HG03103 (cell line): ENCODE measurements at regions not wholly inside any gene's neighbourhood (a gene's known extent, or its start where the extent isn't known, plus 50 kb on each side); places are given as distances from the start of the nearest gene placed in this dataset.

Experiments
- ATAC-seq: cut with Tn5 transposase; IDR thresholded peaks from one replicate; pipeline ENCODE4 v1.9.1; 2021; ENCODE audit warnings: low read depth; ENCODE audit not compliant: unreplicated experiment

DNA sequence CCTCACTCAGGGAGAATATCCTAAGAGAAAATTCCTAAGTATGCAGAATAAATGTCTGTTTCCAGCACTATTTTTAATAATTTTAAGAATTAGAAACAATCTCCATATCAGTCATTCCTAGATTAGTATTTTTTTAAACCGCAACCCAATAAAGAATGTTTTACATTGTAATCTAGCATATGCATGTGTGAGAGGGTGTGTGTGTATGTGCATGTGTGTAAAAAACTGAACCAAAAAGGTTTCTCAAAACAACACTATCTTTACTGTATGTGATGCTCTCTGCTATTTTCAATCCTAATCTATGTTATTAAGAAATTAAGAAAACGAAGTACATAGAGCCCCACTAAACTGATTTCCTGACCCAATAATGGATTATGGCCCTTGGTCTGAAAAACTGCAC lies 90.6 kb upstream of the AKIP1 start:
- no peak for ATAC-seq

- ATAC-seq: no peak
These were observed 88.5 kb upstream of the AKIP1 start for GRCh38 chr11:8822469-8822868.

- ATAC-seq: no peak
These were observed 87.7 kb upstream of the AKIP1 start for GRCh38 chr11:8823174-8823742.

- ATAC-seq: no peak
These were observed 84.7 kb upstream of the AKIP1 start for GRCh38 chr11:8826139-8826786.

DNA sequence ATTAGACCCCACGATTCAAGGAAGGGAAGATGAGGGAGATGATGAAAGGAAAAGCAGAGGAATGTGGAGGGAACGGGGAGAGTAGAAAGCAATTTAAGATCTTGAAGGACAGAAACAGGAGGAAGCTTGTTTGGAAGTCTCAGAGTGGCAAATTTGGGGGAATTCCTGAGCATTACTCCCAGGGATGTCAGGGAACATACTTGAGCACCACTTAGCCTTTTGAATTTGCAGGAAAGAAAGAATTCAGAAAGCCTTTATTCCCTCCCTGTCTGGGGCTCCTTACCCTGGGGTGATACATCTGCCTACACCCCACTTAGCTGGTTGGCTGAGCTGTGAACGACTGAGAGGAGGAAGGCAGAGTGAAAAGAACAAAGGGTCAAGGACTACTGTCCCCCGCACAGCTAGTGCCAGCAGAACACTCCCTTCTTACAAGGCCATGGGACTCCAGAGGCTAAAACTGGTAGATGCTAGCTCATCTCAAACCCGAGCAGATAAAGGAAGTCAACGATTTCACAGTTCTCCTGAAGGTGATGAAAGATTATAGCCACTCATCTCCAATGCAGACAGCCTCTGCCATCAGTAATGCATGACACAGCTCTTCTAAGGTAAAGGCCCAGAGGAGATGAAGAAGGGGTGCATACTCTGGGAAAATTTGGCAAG lies 84.0 kb upstream of the AKIP1 start:
- no peak for ATAC-seq

- no peak for ATAC-seq
These were observed 82.9 kb upstream of the AKIP1 start for GRCh38 chr11:8828046-8828445.

DNA sequence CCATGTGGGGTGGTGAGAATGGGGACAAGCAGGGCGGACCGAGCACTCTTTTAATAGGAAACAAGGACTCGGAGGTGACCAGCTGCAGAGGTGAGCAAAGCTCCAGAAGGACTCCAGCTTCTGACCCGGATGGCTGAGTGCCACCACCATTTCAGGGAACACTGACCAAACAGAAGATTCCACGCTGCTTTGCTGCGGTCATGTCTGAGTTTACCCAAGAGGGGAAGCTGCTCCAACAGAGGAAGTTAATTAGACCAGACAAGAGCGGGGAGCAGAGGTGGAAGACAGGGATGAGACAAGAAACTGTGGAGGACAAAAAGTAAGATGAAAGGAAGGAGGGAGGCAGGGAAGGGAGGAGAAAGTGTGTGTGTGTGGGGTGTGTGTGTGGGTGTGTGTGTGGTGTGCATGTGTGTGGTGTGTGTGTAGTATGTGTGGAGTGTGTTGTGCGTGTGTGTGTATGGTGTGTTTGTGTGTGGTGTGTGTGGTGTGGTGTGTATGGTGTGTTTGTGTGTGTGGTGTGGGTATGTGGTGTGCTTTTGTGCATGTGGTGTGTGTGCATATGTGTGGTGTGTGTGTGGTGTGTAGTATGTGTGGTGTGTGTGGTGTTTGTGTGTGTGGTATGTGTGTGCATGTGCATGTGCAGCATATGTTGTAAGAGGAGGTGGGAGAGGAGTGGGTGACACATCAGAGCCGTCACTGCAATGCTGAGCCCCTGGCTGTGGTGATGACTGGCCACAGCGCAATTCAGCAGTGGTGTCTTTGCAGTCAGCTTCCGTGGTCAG lies 82.2 kb upstream of the AKIP1 start:
- ATAC-seq: no peak

- ATAC-seq: no peak
These were observed 81.4 kb upstream of the AKIP1 start for GRCh38 chr11:8829556-8829955.

DNA sequence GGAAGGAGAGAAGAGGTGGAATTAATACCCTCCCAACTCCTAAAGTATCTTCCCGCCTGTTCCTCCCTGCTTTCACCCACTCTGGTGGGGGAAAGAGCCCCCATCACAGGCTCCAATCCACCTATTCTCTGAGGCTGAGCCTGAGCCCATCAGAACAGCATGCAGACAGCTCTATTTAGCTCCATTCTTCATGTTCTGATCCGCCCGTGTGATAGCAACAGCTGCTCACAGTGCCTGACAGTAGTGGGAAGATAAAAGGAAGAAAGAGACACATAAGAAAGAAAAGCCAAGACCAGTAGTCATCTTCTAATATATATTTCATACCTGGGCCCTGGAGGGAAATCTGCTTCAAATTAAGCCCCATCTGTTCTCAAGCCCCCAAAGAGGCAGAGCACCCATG lies 80.3 kb upstream of the AKIP1 start:
- no peak for ATAC-seq

- no peak for ATAC-seq
These were observed 79.1 kb upstream of the AKIP1 start for GRCh38 chr11:8831861-8832260.

DNA sequence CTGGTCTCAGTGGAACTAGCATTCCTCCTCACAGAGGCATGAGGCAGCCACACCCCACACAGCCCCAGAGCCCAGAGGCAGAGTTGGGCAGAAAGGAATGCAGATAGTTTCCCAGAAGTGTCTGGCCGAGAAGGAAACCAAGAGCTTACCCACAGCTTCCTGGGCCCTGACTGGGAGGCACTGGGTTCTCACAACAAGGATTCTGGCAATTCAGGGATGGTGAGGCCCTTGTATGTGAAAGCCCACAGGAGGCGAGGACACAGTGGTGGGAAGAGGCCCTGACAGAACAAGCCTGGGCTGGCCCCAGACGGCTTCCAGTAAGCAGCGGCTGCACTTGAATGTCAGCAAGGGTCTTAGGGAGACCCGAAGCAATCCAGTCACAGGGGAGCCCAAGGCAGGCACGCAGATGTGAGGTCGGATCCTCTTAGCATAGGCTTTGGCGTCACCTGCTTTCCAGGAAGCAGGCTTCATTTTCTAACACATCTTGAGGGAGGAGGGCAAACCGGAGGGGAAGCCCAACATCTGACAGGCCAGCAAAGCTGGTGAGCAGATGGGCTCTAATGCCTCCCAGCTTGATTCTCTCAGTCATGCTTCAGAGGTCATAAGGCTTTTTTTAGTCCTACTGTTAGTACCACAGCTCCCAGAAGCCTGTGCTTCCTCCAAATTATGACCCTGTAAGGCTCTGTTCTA lies 78.3 kb upstream of the AKIP1 start:
- ATAC-seq: peak; percentile 66

GRCh38 chr11:8833568-8834315 lies 77.2 kb upstream of the AKIP1 start:
- ATAC-seq: no peak

DNA sequence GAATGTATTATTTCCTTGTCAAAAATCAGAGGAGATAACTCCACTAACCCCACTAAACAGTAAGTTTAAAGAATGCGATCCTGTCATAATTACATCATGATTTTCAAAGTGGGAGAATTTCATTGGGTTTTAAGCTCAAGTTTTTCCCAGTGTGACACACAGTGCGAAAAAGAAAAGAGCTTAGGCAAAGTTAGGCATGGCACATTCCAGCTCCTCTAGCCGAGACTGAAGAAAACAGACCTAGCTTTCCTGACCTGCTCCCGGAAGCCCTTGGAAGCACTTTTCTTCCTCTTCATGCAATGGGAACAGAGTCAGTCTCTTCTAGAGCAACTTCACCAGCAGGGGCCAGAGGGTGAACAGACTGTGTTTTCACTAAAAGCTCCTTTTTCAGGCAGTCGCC lies 76.6 kb upstream of the AKIP1 start:
- no peak for ATAC-seq

GRCh38 chr11:8838248-8838647 lies 72.7 kb upstream of the AKIP1 start:
- ATAC-seq: no peak

- ATAC-seq: no peak
These were observed 71.6 kb upstream of the AKIP1 start for GRCh38 chr11:8839306-8839956.

GRCh38 chr11:8839957-8840945 lies 70.7 kb upstream of the AKIP1 start:
- no peak for ATAC-seq

- ATAC-seq: no peak
These were observed 69.1 kb upstream of the AKIP1 start for GRCh38 chr11:8841899-8842298.

DNA sequence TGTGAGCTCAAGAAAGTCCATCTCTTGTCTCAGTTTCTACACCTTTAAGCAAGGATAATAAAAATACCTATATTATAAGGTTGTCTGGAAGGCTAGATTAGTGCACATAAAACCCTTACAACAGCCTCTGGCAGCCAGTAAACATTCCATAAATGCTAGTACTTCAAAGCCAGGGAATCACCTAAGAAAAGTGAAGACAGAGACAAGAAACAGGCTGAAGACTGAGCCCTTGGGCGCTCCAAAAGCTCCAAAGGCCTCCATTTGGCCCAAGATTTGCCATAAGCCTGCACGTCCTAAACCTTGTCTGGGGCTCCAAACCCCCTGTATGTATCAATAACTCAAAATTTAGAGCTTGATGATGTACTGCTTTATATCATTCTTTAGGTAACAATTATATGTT lies 52.2 kb upstream of the AKIP1 start:
- ATAC-seq: no peak
